ENCODE measurements at regions not wholly inside any gene's neighbourhood (a gene's known extent, or its start where the extent isn't known, plus 50 kb on each side); places are given as distances from the start of the nearest gene placed in this dataset.

- H3K27me3 ChIP-seq (replicated peaks in 1 of 4; ENCODE audit: control insufficient read depth in 3 of 4, extremely low read depth in 1 of 4, insufficient read depth in 3 of 4, low read length in 3 of 4), result no peaks in the 10 kb centered on the region
- H2BK120ac ChIP-seq (replicated peaks; ENCODE audit: low read depth, low read length), result no peak overlapping the region
- peaks cover 0 to 6% (median 2%) of the 10 kb centered on the region in 4 experiments; a peak in 4 of 7 replicates for H3K4me1 ChIP-seq (replicated peaks in 1 of 4; ENCODE audit: control insufficient read depth in 3 of 4, insufficient read depth in 4 of 4, low read length in 3 of 4)
- no peak overlapping the region for H2BK12ac ChIP-seq (ENCODE audit: low read depth, low read length)
- no peak overlapping the region for H2BK5ac ChIP-seq (ENCODE audit: low read depth, low read length)
- CTCF ChIA-PET (ENCODE audit: partially characterized antibody), result interaction anchor here (1.1 to 1.2 kb wide), 2 partner anchors 10 to 218 kb away, joined by 3 to 4 read pairs; no protein-coding TSS in a partner anchor
- no peaks in the 10 kb centered on the region for H3K9me3 ChIP-seq (ENCODE audit: insufficient read depth in 2 of 2, low read depth in 1 of 2, low read length in 1 of 2)
- DNase-seq (ENCODE audit: low read depth in 1 of 2, low spot score in 2 of 2), result no peak
- no peak overlapping the region for H4K91ac ChIP-seq (replicated peaks; ENCODE audit: insufficient read length, low read length)
- no peak overlapping the region for H3K27ac ChIP-seq (ENCODE audit: low read depth, low read length)
- H3K36me3 ChIP-seq (ENCODE audit: control insufficient read depth in 2 of 4, insufficient read depth in 4 of 4, low read length in 3 of 4), result no peaks in the 10 kb centered on the region
- no peak overlapping the region for H3K56ac ChIP-seq (replicated peaks; ENCODE audit: insufficient read length, low read depth, low read length)
- no peaks in the 10 kb centered on the region for H4K20me1 ChIP-seq (replicated peaks in 1 of 2; ENCODE audit: control insufficient read depth in 1 of 2, insufficient read depth in 2 of 2, low read length in 2 of 2)
- no peak overlapping the region for H2BK20ac ChIP-seq (ENCODE audit: low read length)
- H4K5ac ChIP-seq (ENCODE audit: insufficient read length, low read depth, low read length), result no peak overlapping the region
- no peaks in the 10 kb centered on the region for H3K79me2 ChIP-seq (ENCODE audit: control insufficient read depth in 1 of 2, insufficient read depth in 2 of 2, low read length in 2 of 2)
- no peak overlapping the region for H4K8ac ChIP-seq (ENCODE audit: extremely low read depth, insufficient read depth, low read length)
- POLR2A ChIA-PET (ENCODE audit: partially characterized antibody), result no interaction called here
- no peak overlapping the region for H2AFZ ChIP-seq (ENCODE audit: low read length)
- no peaks in the 10 kb centered on the region for H3K79me1 ChIP-seq (ENCODE audit: low read depth, low read length)
- no peak overlapping the region for H3K4me2 ChIP-seq (ENCODE audit: insufficient read depth in 1 of 2, low read depth in 2 of 2, low read length in 2 of 2)
- H2BK15ac ChIP-seq (ENCODE audit: low read length), result no peak overlapping the region
- FAIRE-seq, result no peak
- no peak overlapping the region for H3K4ac ChIP-seq (replicated peaks; ENCODE audit: insufficient read length, low read depth, low read length)
- no peak overlapping the region for H3K23ac ChIP-seq (ENCODE audit: insufficient read length)
- no peak overlapping the region for H3K4me3 ChIP-seq (ENCODE audit: extremely low read depth in 1 of 4, insufficient read depth in 2 of 4, low read depth in 3 of 4, low read length in 4 of 4)
- no peak overlapping the region for H3K9ac ChIP-seq (replicated peaks in 1 of 4; ENCODE audit: extremely low read depth in 1 of 4, low read depth in 3 of 4, low read length in 3 of 4)
- no peaks in the 10 kb centered on the region for H3K23me2 ChIP-seq (ENCODE audit: low read depth, low read length)
- H3K18ac ChIP-seq (ENCODE audit: extremely low read depth, low read length), result no peak overlapping the region
- no peak overlapping the region for H2AK5ac ChIP-seq (ENCODE audit: low read depth, low read length)
- whole genome bisulfite sequencing, 2 experiments (ENCODE audit: extremely low coverage in 1 of 2, insufficient coverage in 1 of 2, insufficient read length in 1 of 2, insufficient replicate concordance in 2 of 2, low coverage in 1 of 2, low lambda C conversion rate in 2 of 2, missing lambda C conversion rate in 1 of 2), result 61% methylated on average over 3 of the region's 3 CpGs; no CpG with 5 or more reads in 1 of the 2 experiments
- H3K14ac ChIP-seq (ENCODE audit: insufficient read length), result no peak overlapping the region
- TF ChIP-seq EZH2 (IDR thresholded peaks at IDR 0.05; ENCODE audit: low read depth, low read length, severe bottlenecking) (no peak), YY1 (IDR thresholded peaks at IDR 0.05; ENCODE audit: low read depth, low read length) (no peak), CHD1 (IDR thresholded peaks at IDR 0.05; ENCODE audit: low read depth, low read length) (no peak), SRF (IDR thresholded peaks at IDR 0.05; ENCODE audit: low read depth, low read length) (no peak), RFX5 (IDR thresholded peaks at IDR 0.05; ENCODE audit: borderline replicate concordance, low read depth, low read length) (no peak), KDM5A (IDR thresholded peaks at IDR 0.05; ENCODE audit: low read length) (no peak), TCF12 (IDR thresholded peaks at IDR 0.05; ENCODE audit: low read depth, low read length) (no peak), SUZ12 (IDR thresholded peaks at IDR 0.05; ENCODE audit: low read length) (no peak), SAP30 (IDR thresholded peaks at IDR 0.05; ENCODE audit: insufficient read depth, insufficient replicate concordance, low read length) (no peak), USF2 (IDR thresholded peaks at IDR 0.05; ENCODE audit: low read length) (no peak), SIN3A (conservative IDR thresholded peaks at IDR 0.05 in 1 of 2, IDR thresholded peaks at IDR 0.05 in 1 of 2; ENCODE audit: low read depth in 1 of 2, low read length in 2 of 2) (no peak), BACH1 (IDR thresholded peaks at IDR 0.05; ENCODE audit: low read length) (no peak), BCL11A (IDR thresholded peaks at IDR 0.05; ENCODE audit: low read depth in 2 of 2, low read length in 2 of 2) (no peak), EP300 (IDR thresholded peaks at IDR 0.05; ENCODE audit: borderline replicate concordance in 1 of 2, low read depth in 2 of 2, low read length in 2 of 2) (no peak)
These were observed 137.3 kb downstream of the MYCN start for GRCh38 chr2:16077601-16078000.

Data from H1 (cell line).